ENCODE measurements at regions not wholly inside any gene's neighbourhood (a gene's known extent, or its start where the extent isn't known, plus 50 kb on each side); places are given as distances from the start of the nearest gene placed in this dataset.
A peak's percentile ranks its signal among the peaks of the same experiment; 100 is the strongest.

DNA sequence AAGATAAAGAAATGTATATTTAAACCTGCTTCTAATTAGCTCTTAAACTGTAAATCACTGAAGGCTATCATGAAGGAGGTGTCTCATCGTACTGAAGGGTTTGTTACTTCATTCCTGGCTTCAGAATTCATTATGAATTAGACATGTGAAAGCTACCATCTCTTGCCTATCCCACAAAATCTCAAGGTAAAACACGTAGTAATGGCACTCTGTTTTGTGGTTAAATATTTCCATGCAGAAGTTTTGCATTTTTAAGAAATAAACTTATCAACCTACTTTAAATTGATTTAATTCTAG is 490.7 kb upstream of the NUDT12 start:
- Histone ChIP-seq H4K20me1 (ENCODE audit: insufficient read depth) (no peaks in the 10 kb centered on the region), H3K9me2 (no peaks in the 10 kb centered on the region), H3K36me3 (replicated peaks in 1 of 2; ENCODE audit: control insufficient read depth in 1 of 2, insufficient read depth in 2 of 2, low read length in 1 of 2) (no peaks in the 10 kb centered on the region), H3K9me3 (no peaks in the 10 kb centered on the region), H3K4me3 (ENCODE audit: low read depth in 2 of 2, low read length in 1 of 2) (no peak overlapping the region), H3K9ac (no peak overlapping the region), H3K4me1 (ENCODE audit: control insufficient read depth in 1 of 2, insufficient read depth in 2 of 2, low read depth in 1 of 2, low read length in 1 of 2) (peaks cover 0 to 2% of the 10 kb centered on the region in 2 experiments; a peak in 2 of 4 replicates), H3K27ac (ENCODE audit: low read depth in 2 of 2, low read length in 1 of 2) (peak overlapping the region in 1 of 2 experiments; percentile 89; a peak in 1 of 4 replicates), H3K4me2 (no peak overlapping the region), H2AFZ (ENCODE audit: low read depth) (no peak overlapping the region), H3K27me3 (ENCODE audit: insufficient read depth) (no peaks in the 10 kb centered on the region), H3K79me2 (ENCODE audit: insufficient read depth) (no peaks in the 10 kb centered on the region), H3F3A (replicated peaks; ENCODE audit: insufficient read depth) (no peaks in the 10 kb centered on the region)
- DNase-seq, result no peak
- CTCF ChIA-PET, result no interaction called here
- POLR2A ChIA-PET, result no interaction called here
- no peak for TF ChIP-seq YY1 (IDR thresholded peaks at IDR 0.05; ENCODE audit: low read depth)
- no peak for TF ChIP-seq RCOR1 (IDR thresholded peaks at IDR 0.05; ENCODE audit: low read length)
- no peak for TF ChIP-seq MXI1 (IDR thresholded peaks at IDR 0.05; ENCODE audit: low read depth, low read length)
- 0 out of 2 replicates have a peak, but pooled peaks have one; percentile 39 for TF ChIP-seq RXRA (IDR thresholded peaks at IDR 0.05; ENCODE audit: borderline replicate concordance, low read depth)
- TF ChIP-seq, protein P1, sequence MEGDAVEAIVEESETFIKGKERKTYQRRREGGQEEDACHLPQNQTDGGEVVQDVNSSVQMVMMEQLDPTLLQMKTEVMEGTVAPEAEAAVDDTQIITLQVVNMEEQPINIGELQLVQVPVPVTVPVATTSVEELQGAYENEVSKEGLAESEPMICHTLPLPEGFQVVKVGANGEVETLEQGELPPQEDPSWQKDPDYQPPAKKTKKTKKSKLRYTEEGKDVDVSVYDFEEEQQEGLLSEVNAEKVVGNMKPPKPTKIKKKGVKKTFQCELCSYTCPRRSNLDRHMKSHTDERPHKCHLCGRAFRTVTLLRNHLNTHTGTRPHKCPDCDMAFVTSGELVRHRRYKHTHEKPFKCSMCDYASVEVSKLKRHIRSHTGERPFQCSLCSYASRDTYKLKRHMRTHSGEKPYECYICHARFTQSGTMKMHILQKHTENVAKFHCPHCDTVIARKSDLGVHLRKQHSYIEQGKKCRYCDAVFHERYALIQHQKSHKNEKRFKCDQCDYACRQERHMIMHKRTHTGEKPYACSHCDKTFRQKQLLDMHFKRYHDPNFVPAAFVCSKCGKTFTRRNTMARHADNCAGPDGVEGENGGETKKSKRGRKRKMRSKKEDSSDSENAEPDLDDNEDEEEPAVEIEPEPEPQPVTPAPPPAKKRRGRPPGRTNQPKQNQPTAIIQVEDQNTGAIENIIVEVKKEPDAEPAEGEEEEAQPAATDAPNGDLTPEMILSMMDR (IDR thresholded peaks at IDR 0.05), result no peak
- TF ChIP-seq, protein P2, sequence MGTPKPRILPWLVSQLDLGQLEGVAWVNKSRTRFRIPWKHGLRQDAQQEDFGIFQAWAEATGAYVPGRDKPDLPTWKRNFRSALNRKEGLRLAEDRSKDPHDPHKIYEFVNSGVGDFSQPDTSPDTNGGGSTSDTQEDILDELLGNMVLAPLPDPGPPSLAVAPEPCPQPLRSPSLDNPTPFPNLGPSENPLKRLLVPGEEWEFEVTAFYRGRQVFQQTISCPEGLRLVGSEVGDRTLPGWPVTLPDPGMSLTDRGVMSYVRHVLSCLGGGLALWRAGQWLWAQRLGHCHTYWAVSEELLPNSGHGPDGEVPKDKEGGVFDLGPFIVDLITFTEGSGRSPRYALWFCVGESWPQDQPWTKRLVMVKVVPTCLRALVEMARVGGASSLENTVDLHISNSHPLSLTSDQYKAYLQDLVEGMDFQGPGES (IDR thresholded peaks at IDR 0.05; ENCODE audit: low read depth, low read length), result no peak
- TF ChIP-seq SIN3A (IDR thresholded peaks at IDR 0.05; ENCODE audit: borderline replicate concordance, low read depth, low read length), result 0 out of 2 replicates have a peak, but pooled peaks have one; percentile 11
- TF ChIP-seq EP300 (IDR thresholded peaks at IDR 0.05; ENCODE audit: borderline replicate concordance in 1 of 2, low read depth in 1 of 2, low read length in 1 of 2), result peak; percentile 70 to 86; a peak in 3 of 4 replicates
- TF ChIP-seq ELF1 (IDR thresholded peaks at IDR 0.05), result no peak
- TF ChIP-seq FOXJ3 (CRISPR knock-in tag; IDR thresholded peaks at IDR 0.05), result no peak
- 0 out of 2 replicates have a peak, but pooled peaks have one; percentile 3 for TF ChIP-seq MEF2A (IDR thresholded peaks at IDR 0.05; ENCODE audit: borderline replicate concordance, low read depth)
- TF ChIP-seq CHD2 (IDR thresholded peaks at IDR 0.05; ENCODE audit: low read length, partially characterized antibody), result no peak
- peak; percentile 88 for TF ChIP-seq PBX3 (IDR thresholded peaks at IDR 0.05)
- TF ChIP-seq JUND (IDR thresholded peaks at IDR 0.05), result peak; percentile 55
- TF ChIP-seq TCF12 (IDR thresholded peaks at IDR 0.05), result peak; percentile 94
- peak; percentile 76 for TF ChIP-seq POLR2AphosphoS5 (IDR thresholded peaks at IDR 0.05; ENCODE audit: low read depth, low read length)
- peak; percentile 37; the same call in 1 of the 2 replicates for TF ChIP-seq NFIC (IDR thresholded peaks at IDR 0.05; ENCODE audit: borderline replicate concordance)
- TF ChIP-seq RFX5 (IDR thresholded peaks at IDR 0.05; ENCODE audit: low read length), result no peak
- TF ChIP-seq FOXM1 (IDR thresholded peaks at IDR 0.05; ENCODE audit: low read depth), result 0 out of 2 replicates have a peak, but pooled peaks have one; percentile 34
- whole genome bisulfite sequencing (ENCODE audit: low lambda C conversion rate), result 4% methylated on average over 2 of the region's 2 CpGs
